ENCODE measurements at regions not wholly inside any gene's neighbourhood (a gene's known extent, or its start where the extent isn't known, plus 50 kb on each side); places are given as distances from the start of the nearest gene placed in this dataset.

- Histone ChIP-seq H3K27ac (no peak overlapping the region), H3K9ac (ENCODE audit: insufficient read length) (no peak overlapping the region)
- DNase-seq (ENCODE audit: low read depth, low spot score), result no peak
Measured at GRCh38 chr11:71063129-71063528, 189.2 kb downstream of the SHANK2 start.

GRCh38 chr11:71062199-71062598 is 190.2 kb downstream of the SHANK2 start:
- no peak for TF ChIP-seq FOXP2 (optimal IDR thresholded peaks at IDR 0.05; ENCODE audit: control extremely low read depth, extremely low read length, insufficient read depth)
- TF ChIP-seq EZH2 (IDR thresholded peaks at IDR 0.05), result no peak
- no peak for TF ChIP-seq POLR2AphosphoS5 (IDR thresholded peaks at IDR 0.05; ENCODE audit: borderline replicate concordance, low read depth, low read length)
- no peak overlapping the region for H3K27ac ChIP-seq
- no peaks in the 10 kb centered on the region for H3K9me3 ChIP-seq (ENCODE audit: low read depth, low read length)
- DNase-seq (ENCODE audit: low read depth, low spot score), result no peak
- H3K4me3 ChIP-seq, result no peak overlapping the region
- H3K36me3 ChIP-seq (ENCODE audit: insufficient read depth, low read length), result no peaks in the 10 kb centered on the region
- no peak overlapping the region for H3K9ac ChIP-seq (ENCODE audit: insufficient read length)

More at GRCh38 chr11:71063129-71063528, 189.2 kb downstream of the SHANK2 start:
- H3K9me3 ChIP-seq (ENCODE audit: low read depth, low read length), result no peaks in the 10 kb centered on the region
- H3K36me3 ChIP-seq (ENCODE audit: insufficient read depth, low read length), result no peaks in the 10 kb centered on the region
- H3K4me3 ChIP-seq, result no peak overlapping the region
- TF ChIP-seq POLR2AphosphoS5 (IDR thresholded peaks at IDR 0.05; ENCODE audit: borderline replicate concordance, low read depth, low read length) (no peak), FOXP2 (optimal IDR thresholded peaks at IDR 0.05; ENCODE audit: control extremely low read depth, extremely low read length, insufficient read depth) (no peak), EZH2 (IDR thresholded peaks at IDR 0.05) (no peak)

- DNase-seq (ENCODE audit: low read depth, low spot score), result no peak
- H3K36me3 ChIP-seq (ENCODE audit: insufficient read depth, low read length), result no peaks in the 10 kb centered on the region
- H3K9me3 ChIP-seq (ENCODE audit: low read depth, low read length), result no peaks in the 10 kb centered on the region
- TF ChIP-seq EZH2 (IDR thresholded peaks at IDR 0.05) (no peak), FOXP2 (optimal IDR thresholded peaks at IDR 0.05; ENCODE audit: control extremely low read depth, extremely low read length, insufficient read depth) (no peak), POLR2AphosphoS5 (IDR thresholded peaks at IDR 0.05; ENCODE audit: borderline replicate concordance, low read depth, low read length) (no peak)
- H3K4me3 ChIP-seq, result no peak overlapping the region
- no peak overlapping the region for H3K9ac ChIP-seq (ENCODE audit: insufficient read length)
- no peak overlapping the region for H3K27ac ChIP-seq
Measured at GRCh38 chr11:71060391-71060791, 192.0 kb downstream of the SHANK2 start.

- Histone ChIP-seq H3K9me3 (ENCODE audit: low read depth, low read length) (no peaks in the 10 kb centered on the region), H3K4me3 (no peak overlapping the region)
Measured at GRCh38 chr11:71059662-71060061, 192.7 kb downstream of the SHANK2 start.

GRCh38 chr11:71055925-71056324 is 196.5 kb downstream of the SHANK2 start:
- Histone ChIP-seq H3K9me3 (ENCODE audit: low read depth, low read length) (no peaks in the 10 kb centered on the region), H3K36me3 (ENCODE audit: insufficient read depth, low read length) (no peaks in the 10 kb centered on the region), H3K27ac (no peak overlapping the region), H3K4me3 (no peak overlapping the region), H3K9ac (ENCODE audit: insufficient read length) (no peak overlapping the region)
- TF ChIP-seq POLR2AphosphoS5 (IDR thresholded peaks at IDR 0.05; ENCODE audit: borderline replicate concordance, low read depth, low read length) (no peak), FOXP2 (optimal IDR thresholded peaks at IDR 0.05; ENCODE audit: control extremely low read depth, extremely low read length, insufficient read depth) (no peak), EZH2 (IDR thresholded peaks at IDR 0.05) (no peak)
- DNase-seq (ENCODE audit: low read depth, low spot score), result no peak

More at GRCh38 chr11:71059662-71060061, 192.7 kb downstream of the SHANK2 start:
- H3K36me3 ChIP-seq (ENCODE audit: insufficient read depth, low read length), result no peaks in the 10 kb centered on the region
- H3K27ac ChIP-seq, result no peak overlapping the region
- TF ChIP-seq EZH2 (IDR thresholded peaks at IDR 0.05) (no peak), FOXP2 (optimal IDR thresholded peaks at IDR 0.05; ENCODE audit: control extremely low read depth, extremely low read length, insufficient read depth) (no peak), POLR2AphosphoS5 (IDR thresholded peaks at IDR 0.05; ENCODE audit: borderline replicate concordance, low read depth, low read length) (no peak)
- DNase-seq (ENCODE audit: low read depth, low spot score), result no peak
- H3K9ac ChIP-seq (ENCODE audit: insufficient read length), result no peak overlapping the region

Measured in SK-N-MC (cell line).